GM23248 (cell line): ENCODE measurements at regions not wholly inside any gene's neighbourhood (a gene's known extent, or its start where the extent isn't known, plus 50 kb on each side); places are given as distances from the start of the nearest gene placed in this dataset.

ENCODE experiments used
- EZH2 ChIP-seq: fragments of 200-600 bp; sonication (generic); IDR thresholded peaks from 2 replicates; pipeline ENCODE4 v1.6.1; 2018; ENCODE audit warnings: antibody characterized with exemption, mild to moderate bottlenecking; ENCODE audit not compliant: insufficient read depth, poor library complexity, severe bottlenecking
- EZH2phosphoT487 ChIP-seq: fragments of 200-600 bp; sonication (generic); IDR thresholded peaks from 2 replicates; pipeline ENCODE4 v1.6.1; 2018; ENCODE audit warnings: antibody characterized with exemption, moderate library complexity, mild to moderate bottlenecking, low read depth; ENCODE audit not compliant: insufficient read depth

DNA sequence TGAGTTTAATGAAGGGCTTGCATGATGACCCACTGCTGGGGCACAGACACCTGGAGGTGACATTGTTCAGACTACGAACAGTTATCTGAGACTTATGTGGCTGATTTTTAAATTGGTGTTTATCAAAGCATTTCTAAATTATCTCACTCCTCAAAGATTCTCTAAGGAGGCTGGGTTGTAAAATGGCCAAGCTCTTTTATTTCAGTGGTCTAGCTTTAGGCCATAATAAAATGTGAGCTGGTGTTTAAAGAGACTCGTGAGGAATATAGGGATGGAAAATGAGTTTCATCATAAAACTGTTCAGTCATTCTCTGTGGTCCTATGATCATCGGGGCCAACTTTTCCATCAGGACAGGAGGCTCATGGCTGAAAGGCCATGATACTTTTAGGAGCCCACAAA lies 93.4 kb downstream of the SPP2 start:
- TF ChIP-seq EZH2: no peak
- TF ChIP-seq EZH2phosphoT487: no peak
